ENCODE measurements at regions not wholly inside any gene's neighbourhood (a gene's known extent, or its start where the extent isn't known, plus 50 kb on each side); places are given as distances from the start of the nearest gene placed in this dataset.

- Histone ChIP-seq H3K9me3 (peaks cover 0 to 2% (median 0%) of the 10 kb centered on the region in 12 donors), H3K36me3 (no peaks in the 10 kb centered on the region), H3K4me1 (peaks cover 0 to 19% (median 0%) of the 10 kb centered on the region in 12 donors), H3K4me3 (no peak overlapping the region), H3K27ac (no peak overlapping the region), H3K27me3 (no peaks in the 10 kb centered on the region)
- DNase-seq (no peak), ATAC-seq (no peak)
- TF ChIP-seq POLR2A (IDR thresholded peaks at IDR 0.05) (no peak), CTCF (IDR thresholded peaks at IDR 0.05) (no peak)
- 65 to 76% (median 72%) methylated on average over 1 of the region's 1 CpG for WGBS, 4 donors
- intact Hi-C loops (cut with DNase I), result no loop called here
Measured at GRCh38 chr5:156148301-156148700, 178.7 kb upstream of the SGCD start.

- Histone ChIP-seq H3K27me3 (no peaks in the 10 kb centered on the region), H3K4me3 (no peak overlapping the region), H3K9me3 (no peaks in the 10 kb centered on the region), H3K4me1 (peaks cover 0 to 19% (median 0%) of the 10 kb centered on the region in 12 donors), H3K27ac (no peak overlapping the region), H3K36me3 (no peaks in the 10 kb centered on the region)
- intact Hi-C loops (cut with DNase I), result no loop called here
- ATAC-seq, result no peak
- DNase-seq, result no peak
- TF ChIP-seq CTCF (IDR thresholded peaks at IDR 0.05) (no peak), POLR2A (IDR thresholded peaks at IDR 0.05) (no peak)
Measured at GRCh38 chr5:156149213-156149612, 177.8 kb upstream of the SGCD start.

GRCh38 chr5:156153602-156154001, 173.4 kb upstream of the SGCD start:
- H3K27ac ChIP-seq, result no peak overlapping the region
- TF ChIP-seq POLR2A (IDR thresholded peaks at IDR 0.05) (no peak), CTCF (IDR thresholded peaks at IDR 0.05) (no peak)
- no peaks in the 10 kb centered on the region for H3K27me3 ChIP-seq
- DNase-seq, result no peak
- intact Hi-C loops (cut with DNase I), result no loop called here
- H3K36me3 ChIP-seq, result no peaks in the 10 kb centered on the region
- no peaks in the 10 kb centered on the region for H3K9me3 ChIP-seq
- peaks cover 0 to 3% (median 0%) of the 10 kb centered on the region in 12 donors for H3K4me1 ChIP-seq
- ATAC-seq, result no peak
- no peak overlapping the region for H3K4me3 ChIP-seq
- WGBS, 4 donors, result 54 to 84% (median 64%) methylated on average over 3 of the region's 3 CpGs

GRCh38 chr5:156154757-156155156, 172.2 kb upstream of the SGCD start:
- Histone ChIP-seq H3K4me1 (no peaks in the 10 kb centered on the region), H3K27me3 (no peaks in the 10 kb centered on the region), H3K36me3 (no peaks in the 10 kb centered on the region), H3K9me3 (no peaks in the 10 kb centered on the region), H3K4me3 (no peak overlapping the region), H3K27ac (no peak overlapping the region)
- TF ChIP-seq POLR2A (IDR thresholded peaks at IDR 0.05), result no peak
- 78 to 90% (median 85%) methylated on average over 1 of the region's 1 CpG for WGBS, 4 donors
- ATAC-seq, result no peak
- no peak for DNase-seq
- intact Hi-C loops (cut with DNase I), result no loop called here

GRCh38 chr5:156155598-156155997, 171.4 kb upstream of the SGCD start:
- TF ChIP-seq CTCF (IDR thresholded peaks at IDR 0.05), result no peak
- no peak for TF ChIP-seq POLR2A (IDR thresholded peaks at IDR 0.05)
- DNase-seq (no peak), ATAC-seq (no peak)
- no peaks in the 10 kb centered on the region for H3K9me3 ChIP-seq
- intact Hi-C loops (cut with DNase I), result no loop called here
- H3K36me3 ChIP-seq, result no peaks in the 10 kb centered on the region
- H3K27me3 ChIP-seq, result no peaks in the 10 kb centered on the region
- no peaks in the 10 kb centered on the region for H3K4me1 ChIP-seq
- H3K27ac ChIP-seq, result no peak overlapping the region
- WGBS, 4 donors, result 35 to 72% (median 59%) methylated on average over 4 of the region's 4 CpGs
- H3K4me3 ChIP-seq, result no peak overlapping the region
